Activated B cell treated with CpG ODN at 0.5 μM for 24 hours (primary cell): ENCODE measurements at regions not wholly inside any gene's neighbourhood (a gene's known extent, or its start where the extent isn't known, plus 50 kb on each side); places are given as distances from the start of the nearest gene placed in this dataset.

Experiments used
- ATAC-seq: fragments of 200-7000 bp; cut with Tn5 transposase; one replicate; pipeline ENCODE4 v1.10.0; 2021; ENCODE audit warnings: low read depth, mild to moderate bottlenecking, moderate library complexity
- CTCF ChIA-PET: fragments of 350-600 bp; sonication (Branson Sonifier 250); formaldehyde crosslinking; loops from one replicate; lab custom pipeline; 2021; ENCODE audit warnings: antibody characterized with exemption; lab: Charles Lee
- POLR2A ChIA-PET: fragments of 350-600 bp; sonication (Branson Sonifier 250); formaldehyde crosslinking; loops from one replicate; lab custom pipeline; 2021; ENCODE audit warnings: antibody characterized with exemption; lab: Charles Lee
- DNase-seq: peaks from one replicate; pipeline ENCODE4 v3.0.0; 2022
- H3K27ac Mint-ChIP-seq: one replicate; pipeline ENCODE4 v1.8.0; 2020; ENCODE audit warnings: mixed read lengths
- H3K27me3 Mint-ChIP-seq: one replicate; pipeline ENCODE4 v1.8.0; 2021; ENCODE audit warnings: mixed read lengths
- H3K36me3 Mint-ChIP-seq: one replicate; pipeline ENCODE4 v1.8.0; 2021; ENCODE audit warnings: low read depth, mixed read lengths
- H3K4me1 Mint-ChIP-seq: one replicate; pipeline ENCODE4 v1.8.0; 2021; ENCODE audit warnings: mixed read lengths
- H3K4me3 Mint-ChIP-seq: one replicate; pipeline ENCODE4 v1.8.0; 2020; ENCODE audit warnings: mild to moderate bottlenecking, mixed read lengths
- H3K9me3 Mint-ChIP-seq: one replicate; pipeline ENCODE4 v1.8.0; 2020; ENCODE audit warnings: mixed read lengths
- intact Hi-C: fragments of 100-400 bp; cut with micrococcal nuclease; formaldehyde crosslinking; loops from one replicate; pipeline ENCODE4 v1.15.1; 2024
- TF ChIP-seq, protein P1 (sequence below): fragments of 200-600 bp; IDR thresholded peaks from one replicate; pipeline ENCODE4 v1.8.0; 2022; ENCODE audit warnings: antibody characterized with exemption, mild to moderate bottlenecking

GRCh38 chr18:78809845-78810244 lies 169.8 kb upstream of the SALL3 start:
- H3K4me1 Mint-ChIP-seq, result no peaks in the 10 kb centered on the region
- TF ChIP-seq, protein P1, sequence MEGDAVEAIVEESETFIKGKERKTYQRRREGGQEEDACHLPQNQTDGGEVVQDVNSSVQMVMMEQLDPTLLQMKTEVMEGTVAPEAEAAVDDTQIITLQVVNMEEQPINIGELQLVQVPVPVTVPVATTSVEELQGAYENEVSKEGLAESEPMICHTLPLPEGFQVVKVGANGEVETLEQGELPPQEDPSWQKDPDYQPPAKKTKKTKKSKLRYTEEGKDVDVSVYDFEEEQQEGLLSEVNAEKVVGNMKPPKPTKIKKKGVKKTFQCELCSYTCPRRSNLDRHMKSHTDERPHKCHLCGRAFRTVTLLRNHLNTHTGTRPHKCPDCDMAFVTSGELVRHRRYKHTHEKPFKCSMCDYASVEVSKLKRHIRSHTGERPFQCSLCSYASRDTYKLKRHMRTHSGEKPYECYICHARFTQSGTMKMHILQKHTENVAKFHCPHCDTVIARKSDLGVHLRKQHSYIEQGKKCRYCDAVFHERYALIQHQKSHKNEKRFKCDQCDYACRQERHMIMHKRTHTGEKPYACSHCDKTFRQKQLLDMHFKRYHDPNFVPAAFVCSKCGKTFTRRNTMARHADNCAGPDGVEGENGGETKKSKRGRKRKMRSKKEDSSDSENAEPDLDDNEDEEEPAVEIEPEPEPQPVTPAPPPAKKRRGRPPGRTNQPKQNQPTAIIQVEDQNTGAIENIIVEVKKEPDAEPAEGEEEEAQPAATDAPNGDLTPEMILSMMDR, result no peak
- intact Hi-C loops, result no loop called here
- H3K27ac Mint-ChIP-seq, result no peak overlapping the region
- no peak overlapping the region for H3K4me3 Mint-ChIP-seq
- H3K27me3 Mint-ChIP-seq, result no peaks in the 10 kb centered on the region
- ATAC-seq (no peak), DNase-seq (no peak)
- CTCF ChIA-PET, result no interaction called here
- peaks cover 3% of the 10 kb centered on the region for H3K9me3 Mint-ChIP-seq
- no peaks in the 10 kb centered on the region for H3K36me3 Mint-ChIP-seq
- POLR2A ChIA-PET, result no interaction called here

DNA sequence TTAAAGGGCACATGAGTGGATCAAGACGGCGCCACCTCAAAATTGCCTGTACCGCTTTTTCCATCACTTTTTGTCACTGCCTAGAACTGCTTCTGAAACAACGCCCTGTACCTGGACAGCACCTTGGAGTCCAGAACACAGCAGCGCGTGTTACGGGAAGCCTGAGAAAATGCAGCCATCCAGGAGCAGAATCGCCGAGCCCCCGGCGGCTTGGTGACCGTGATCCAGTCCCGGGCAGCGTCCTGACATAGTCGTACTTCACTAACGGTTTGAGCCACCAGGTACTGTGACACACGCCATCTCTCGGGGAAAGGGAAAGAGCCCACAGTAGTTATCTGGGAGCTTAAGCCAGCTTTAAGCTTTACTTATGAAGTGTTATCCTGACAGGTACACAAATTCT lies 168.9 kb upstream of the SALL3 start:
- Mint-ChIP-seq H3K27me3 (no peaks in the 10 kb centered on the region), H3K27ac (no peak overlapping the region), H3K9me3 (peaks cover 3% of the 10 kb centered on the region), H3K36me3 (no peaks in the 10 kb centered on the region), H3K4me3 (no peak overlapping the region), H3K4me1 (no peaks in the 10 kb centered on the region)
- no peak for DNase-seq
- ATAC-seq, result no peak
- ChIA-PET POLR2A (no interaction called here), CTCF (no interaction called here)
- intact Hi-C loops, result no loop called here
- TF ChIP-seq, protein P1, result no peak

GRCh38 chr18:78812067-78812466 lies 167.6 kb upstream of the SALL3 start:
- no peaks in the 10 kb centered on the region for H3K27me3 Mint-ChIP-seq
- no peak overlapping the region for H3K27ac Mint-ChIP-seq
- no peak for ATAC-seq
- H3K9me3 Mint-ChIP-seq, result peaks cover 3% of the 10 kb centered on the region
- H3K36me3 Mint-ChIP-seq, result no peaks in the 10 kb centered on the region
- TF ChIP-seq, protein P1, result no peak
- ChIA-PET POLR2A (no interaction called here), CTCF (no interaction called here)
- H3K4me3 Mint-ChIP-seq, result no peak overlapping the region
- DNase-seq, result no peak
- no peaks in the 10 kb centered on the region for H3K4me1 Mint-ChIP-seq
- intact Hi-C loops, result no loop called here

DNA sequence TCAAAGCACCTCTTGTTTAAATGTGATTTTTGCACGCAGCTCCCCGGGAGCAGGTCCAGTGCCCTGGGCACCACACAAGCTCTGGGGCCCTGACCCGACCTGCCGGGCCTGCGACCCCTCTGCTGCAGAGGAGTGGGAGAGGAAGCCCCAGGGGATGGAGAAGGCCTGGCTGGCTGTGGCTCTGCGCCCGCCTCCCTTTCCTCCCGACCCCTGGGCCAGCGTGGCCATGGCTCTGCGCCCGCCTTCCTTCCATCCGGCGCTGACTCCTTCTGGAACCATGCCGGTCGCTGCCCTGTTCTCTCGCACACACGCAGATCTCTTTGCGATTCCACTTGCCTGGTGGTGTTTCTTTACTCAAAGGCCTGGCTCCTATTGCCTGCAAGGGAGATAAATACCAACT lies 166.5 kb upstream of the SALL3 start:
- ATAC-seq (no peak), DNase-seq (no peak)
- H3K27ac Mint-ChIP-seq, result no peak overlapping the region
- no peaks in the 10 kb centered on the region for H3K27me3 Mint-ChIP-seq
- CTCF ChIA-PET, result no interaction called here
- H3K36me3 Mint-ChIP-seq, result no peaks in the 10 kb centered on the region
- no peak overlapping the region for H3K4me3 Mint-ChIP-seq
- intact Hi-C loops, result no loop called here
- TF ChIP-seq, protein P1, result no peak
- H3K9me3 Mint-ChIP-seq, result peaks cover 3% of the 10 kb centered on the region
- no peaks in the 10 kb centered on the region for H3K4me1 Mint-ChIP-seq
- POLR2A ChIA-PET, result no interaction called here

GRCh38 chr18:78813936-78814710 lies 165.5 kb upstream of the SALL3 start:
- ChIA-PET CTCF (no interaction called here), POLR2A (no interaction called here)
- no peak for DNase-seq
- intact Hi-C loops, result no loop called here
- H3K36me3 Mint-ChIP-seq, result no peaks in the 10 kb centered on the region
- ATAC-seq, result no peak
- H3K27me3 Mint-ChIP-seq, result no peaks in the 10 kb centered on the region
- H3K4me1 Mint-ChIP-seq, result no peaks in the 10 kb centered on the region
- TF ChIP-seq, protein P1, result no peak
- peaks cover 3% of the 10 kb centered on the region for H3K9me3 Mint-ChIP-seq
- no peak overlapping the region for H3K4me3 Mint-ChIP-seq
- no peak overlapping the region for H3K27ac Mint-ChIP-seq
